HG03280 (cell line): ENCODE measurements at regions not wholly inside any gene's neighbourhood (a gene's known extent, or its start where the extent isn't known, plus 50 kb on each side); places are given as distances from the start of the nearest gene placed in this dataset.
"Not testable (repeated sequence)": the region's sequence is repeated elsewhere in the genome, so short reads cannot be mapped to it uniquely, and the experiment has no call there.

Source experiments
- ATAC-seq: cut with Tn5 transposase; IDR thresholded peaks from one replicate; pipeline ENCODE4 v1.9.1; 2021; ENCODE audit warnings: mild to moderate bottlenecking, moderate library complexity; ENCODE audit not compliant: unreplicated experiment

DNA sequence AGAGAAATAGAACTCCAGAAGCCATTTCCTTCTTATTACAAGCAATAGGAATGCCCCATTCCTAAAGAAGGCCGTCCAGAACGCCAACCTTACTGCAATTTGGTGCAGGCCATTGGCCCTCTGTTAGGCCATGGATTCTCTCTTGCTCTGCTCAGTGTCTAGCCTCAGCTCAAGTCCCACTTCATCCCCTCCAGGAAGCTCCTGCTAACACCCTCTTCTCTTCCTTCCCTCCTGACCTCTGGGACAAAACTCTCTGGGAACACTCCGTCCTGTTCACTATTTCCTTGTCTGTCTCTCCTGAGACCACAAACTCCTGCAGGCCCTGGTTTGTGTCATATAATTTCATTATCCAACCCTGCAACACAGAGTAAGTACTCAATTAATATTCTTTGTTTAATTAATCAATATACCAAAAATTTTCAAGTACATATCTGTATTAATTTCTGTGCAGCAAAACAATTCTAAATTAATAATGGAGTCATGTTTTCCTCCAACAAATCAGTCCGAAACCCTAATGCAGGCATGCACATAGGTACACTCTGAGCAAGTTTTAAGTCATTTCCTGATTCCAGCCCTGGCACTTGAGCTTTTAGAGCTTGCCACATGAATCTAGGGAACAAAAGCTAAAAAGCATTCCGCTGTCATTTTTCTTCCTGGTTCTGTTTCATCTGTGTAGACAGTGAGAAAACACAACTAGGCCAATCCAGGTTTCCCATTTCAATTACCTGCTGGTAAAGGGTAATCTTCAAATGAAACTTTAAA, 245.3 kb downstream of the SETD4 start:
- no peak for ATAC-seq

DNA sequence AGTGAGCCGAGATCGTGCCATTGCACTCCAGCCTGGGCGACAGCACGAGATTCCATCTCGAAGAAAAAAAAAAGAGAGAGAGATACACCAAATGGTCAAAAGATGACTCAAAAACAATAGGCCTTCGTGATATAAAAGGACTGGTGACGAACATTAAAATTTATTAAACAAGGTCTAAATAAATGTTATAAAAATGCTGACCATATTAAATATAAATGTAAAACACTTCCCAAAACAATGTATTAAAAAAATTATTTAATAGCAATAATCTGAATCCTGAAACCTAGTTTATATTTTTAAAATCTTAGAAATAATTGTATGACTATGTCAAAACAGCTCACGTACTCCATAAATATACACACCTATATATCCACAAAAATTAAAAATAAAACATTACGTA, 247.6 kb downstream of the SETD4 start:
- no peak for ATAC-seq

DNA sequence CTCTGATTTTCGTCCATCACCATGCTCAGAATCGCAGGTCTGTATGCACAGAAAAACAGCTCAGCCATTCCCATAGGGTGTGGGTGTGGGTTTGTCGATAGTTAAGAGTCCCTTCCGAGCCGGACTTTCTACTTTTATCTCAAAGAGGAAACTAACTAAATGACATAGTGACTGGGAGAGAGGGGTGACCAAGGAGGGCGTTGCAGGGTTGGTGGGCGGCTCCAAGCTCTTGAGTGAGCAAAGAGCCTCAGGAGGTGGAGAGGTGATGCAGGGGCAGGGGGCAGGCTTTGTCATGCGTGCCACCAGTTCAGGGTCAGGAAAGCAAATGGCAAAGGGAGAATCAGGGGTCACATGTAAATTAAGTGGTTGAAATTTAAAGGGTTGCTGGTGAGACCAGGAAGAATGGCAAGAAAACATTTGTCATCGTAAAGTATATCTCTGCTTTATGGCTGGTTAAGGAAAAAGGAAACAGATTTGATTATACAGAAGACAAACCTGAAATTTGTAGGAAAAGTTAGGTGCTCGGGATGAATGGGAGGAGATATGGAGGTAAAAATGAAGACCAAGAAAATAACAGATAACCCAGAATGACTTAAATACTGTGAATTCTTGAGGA, 249.0 kb downstream of the SETD4 start:
- no peak for ATAC-seq

DNA sequence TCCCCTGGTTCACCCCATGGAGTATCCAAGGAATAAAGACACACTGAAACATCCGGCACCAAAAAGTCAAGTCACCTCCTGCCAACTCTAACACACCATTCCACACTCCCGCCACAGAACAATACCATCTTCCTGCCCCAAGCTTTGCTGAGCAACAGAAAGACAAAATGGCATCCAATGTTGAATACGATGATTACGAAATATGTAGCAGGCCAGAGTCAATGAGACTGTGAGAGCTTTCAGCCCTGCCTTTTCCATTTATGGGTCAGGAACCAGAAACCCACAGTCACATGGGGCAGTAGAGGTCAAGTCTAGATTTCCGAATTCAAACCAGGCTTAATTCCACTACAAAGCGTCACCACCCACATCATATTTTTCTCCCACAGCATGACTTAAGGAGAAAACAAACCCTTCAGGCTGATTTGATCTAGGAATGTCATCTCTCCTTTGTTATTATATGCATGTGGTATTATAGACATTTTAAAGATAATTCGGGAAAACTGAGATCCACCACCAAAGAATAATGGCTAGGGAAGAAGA, 249.8 kb downstream of the SETD4 start:
- ATAC-seq: no peak

DNA sequence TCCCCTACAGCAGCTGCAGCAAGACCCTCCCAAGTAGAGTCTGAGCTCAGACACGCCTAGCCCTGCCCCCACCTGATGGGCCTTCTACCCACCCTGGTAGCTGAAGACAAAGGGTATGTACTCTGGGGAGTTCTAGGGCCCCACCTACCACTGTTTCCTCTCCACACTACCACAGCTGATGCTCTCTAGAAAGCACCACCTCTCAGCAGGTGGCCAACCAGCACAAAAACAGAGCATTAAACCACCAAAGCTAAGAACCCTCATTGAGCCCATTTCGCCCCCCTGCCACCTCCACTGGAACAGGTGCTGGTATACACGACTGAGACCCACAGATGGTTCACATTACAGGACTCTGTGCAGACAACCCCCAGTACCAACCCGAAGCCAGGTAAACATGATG, 258.9 kb downstream of the SETD4 start:
- ATAC-seq: no peak

DNA sequence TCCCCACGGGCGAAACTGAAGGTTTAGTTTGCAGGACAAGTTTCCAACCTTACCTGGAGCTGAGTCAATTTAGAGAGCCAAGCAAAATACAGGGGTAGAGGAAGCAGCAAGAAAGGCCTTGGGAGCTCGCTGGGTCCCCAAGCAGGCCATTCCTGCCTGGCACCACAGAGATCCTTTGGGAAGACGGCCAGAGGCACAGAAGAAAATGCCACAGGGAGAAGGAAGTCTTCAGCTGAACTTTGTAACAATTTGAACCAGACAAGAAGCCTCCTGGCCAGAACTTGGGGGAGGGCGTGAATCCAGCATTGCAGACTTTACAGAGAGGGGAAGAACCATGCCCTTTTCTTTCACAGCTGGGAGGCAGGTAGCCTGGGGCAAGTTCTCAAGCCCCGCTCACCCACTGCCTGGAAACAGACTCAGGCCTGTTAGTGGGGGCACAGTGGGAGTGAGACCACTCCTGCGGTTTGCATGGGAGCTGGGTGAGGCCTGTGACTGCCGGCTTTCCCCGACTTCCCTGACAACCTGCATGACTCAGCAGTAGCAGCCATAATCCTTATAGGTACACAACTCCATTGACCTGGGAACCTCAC, 259.4 kb downstream of the SETD4 start:
- ATAC-seq: not testable (repeated sequence)

DNA sequence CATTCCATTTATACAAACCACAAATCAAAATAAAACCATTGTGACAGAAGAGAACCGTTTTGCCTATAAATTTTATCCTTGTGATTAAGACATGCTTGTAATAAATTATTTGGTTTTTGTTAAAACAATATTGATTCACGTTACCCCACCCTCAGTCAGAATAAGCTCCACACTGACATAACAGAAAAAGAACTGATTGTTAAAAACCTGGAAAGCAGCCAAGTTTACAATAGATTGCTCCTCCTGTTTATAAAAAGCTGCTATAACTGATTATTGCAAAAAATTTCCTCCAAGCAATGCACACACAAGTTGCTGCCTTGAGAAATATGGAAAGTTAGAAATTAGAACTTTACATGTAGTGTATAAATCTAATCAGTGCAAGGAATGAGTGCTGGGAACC, 263.5 kb downstream of the SETD4 start:
- ATAC-seq: no peak

DNA sequence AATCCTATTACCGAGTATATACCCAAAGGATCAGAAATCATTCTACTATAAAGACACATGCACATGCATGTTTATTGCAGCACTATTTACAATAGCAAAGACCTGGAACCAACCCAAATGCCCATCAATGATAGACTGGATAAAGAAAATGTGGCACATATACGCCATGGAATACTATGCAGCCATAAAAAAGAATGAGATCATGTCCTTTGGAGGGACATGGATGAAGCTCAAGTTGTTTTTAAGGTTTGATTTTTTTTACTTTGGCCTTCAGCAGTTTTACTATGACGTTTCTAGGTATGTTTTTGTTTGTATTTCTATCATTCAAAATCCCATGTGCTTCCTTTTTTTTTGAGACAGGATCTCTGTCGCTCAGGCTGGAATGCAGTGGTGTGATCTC, 265.8 kb downstream of the SETD4 start:
- not testable (repeated sequence) for ATAC-seq

DNA sequence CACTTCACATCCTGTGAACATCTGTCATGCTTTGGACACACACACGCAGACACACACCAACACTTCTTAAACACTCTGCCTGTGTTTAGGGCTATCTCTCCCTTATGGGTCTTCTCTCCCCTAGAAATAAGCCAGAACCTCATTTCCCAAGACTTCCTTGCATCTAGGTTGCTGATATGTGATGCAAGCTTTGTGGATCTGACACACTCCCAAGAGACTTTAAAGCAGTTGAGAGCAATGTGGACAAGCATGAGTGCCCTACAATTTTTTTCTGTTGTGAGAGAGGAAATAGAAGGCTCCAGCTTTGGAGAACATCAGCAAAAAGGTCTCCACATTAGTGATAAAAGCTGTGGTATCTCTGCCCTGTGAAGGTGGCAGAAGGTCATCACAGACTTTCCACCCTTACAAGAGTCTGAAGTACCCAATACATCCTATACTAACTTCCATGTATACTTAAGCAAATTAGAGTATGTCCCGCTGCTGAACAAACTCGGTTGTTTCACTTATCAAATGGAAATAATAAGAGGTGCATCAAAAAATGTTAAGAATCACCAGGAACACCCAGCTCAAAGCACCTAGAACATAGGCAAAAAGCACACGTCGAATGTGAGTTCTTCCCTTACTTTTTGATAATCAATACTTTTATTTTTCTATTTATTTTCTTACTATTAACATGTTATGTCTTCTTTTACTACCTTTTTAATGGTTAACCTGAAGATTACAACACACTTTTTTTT, 267.6 kb downstream of the SETD4 start:
- no peak for ATAC-seq

DNA sequence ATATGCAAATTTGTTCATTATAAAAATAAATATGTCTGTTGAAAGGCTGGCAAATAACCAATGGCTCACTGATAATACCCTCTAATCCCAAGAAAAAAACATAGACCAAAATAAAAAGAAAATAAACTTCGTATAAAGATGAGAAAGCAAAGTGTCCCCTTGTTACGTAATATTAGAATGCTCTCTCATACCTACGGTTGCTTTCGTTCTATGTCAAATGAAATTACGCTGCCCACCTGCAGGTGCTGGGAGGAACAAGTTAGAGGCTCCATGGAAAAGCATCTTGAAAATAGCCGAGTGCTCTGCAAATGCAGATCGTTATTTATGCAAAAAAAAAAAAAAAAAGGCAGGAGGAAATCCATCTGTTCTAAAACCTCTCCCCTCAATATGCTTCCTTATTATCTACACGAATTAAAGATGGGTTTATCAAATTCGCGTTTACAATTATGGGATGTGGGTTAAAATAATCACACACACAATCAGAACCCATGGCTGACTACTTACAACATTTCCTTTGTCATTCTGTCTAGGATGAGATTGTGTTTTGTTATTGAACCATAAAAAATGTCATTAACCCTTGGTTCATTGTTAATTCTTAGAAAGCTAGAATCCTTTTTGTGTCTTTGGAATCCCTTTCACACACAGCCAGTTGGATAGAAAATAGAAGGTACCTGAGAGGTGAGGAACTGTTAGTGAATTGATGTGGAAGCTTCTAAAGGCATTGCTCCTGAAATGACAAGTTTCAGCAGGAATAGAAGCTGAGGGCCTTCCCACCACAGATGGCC, 268.6 kb downstream of the SETD4 start:
- no peak for ATAC-seq

DNA sequence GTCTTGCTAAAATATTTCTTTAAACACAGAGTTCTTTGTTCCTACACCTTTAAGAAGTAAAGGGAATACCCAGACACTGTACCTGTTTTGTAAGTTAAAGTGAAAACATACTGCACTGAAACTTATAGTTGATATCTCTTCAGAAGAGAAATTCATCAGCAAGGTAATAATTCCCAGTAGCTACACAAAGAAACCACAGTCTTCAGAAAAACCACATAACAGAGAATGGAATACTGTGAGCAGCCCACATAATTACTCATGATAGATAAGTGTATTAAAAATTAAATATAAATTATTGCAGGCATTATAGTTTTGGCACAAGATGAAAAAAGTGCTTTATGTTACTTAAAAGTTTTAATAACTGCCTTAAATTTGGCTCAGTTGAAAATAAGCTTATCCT, 276.6 kb downstream of the SETD4 start:
- ATAC-seq: no peak

DNA sequence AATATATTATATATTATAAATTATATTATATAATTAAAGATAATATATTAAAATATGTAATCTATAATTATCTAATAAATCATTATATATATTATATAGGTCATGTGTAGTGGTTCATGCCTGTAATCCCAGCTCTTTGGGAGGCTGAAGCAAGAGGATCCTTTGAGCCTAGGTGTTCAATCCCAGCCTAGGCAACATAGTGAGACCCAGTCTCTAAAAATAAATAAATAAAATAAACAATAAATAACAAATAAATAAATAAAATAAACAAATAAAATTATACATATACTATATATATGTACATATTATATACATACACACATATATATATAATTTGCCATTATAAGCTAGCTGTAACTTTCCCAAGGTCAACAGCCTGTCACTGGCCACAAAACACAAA, 277.7 kb downstream of the SETD4 start:
- ATAC-seq: no peak

DNA sequence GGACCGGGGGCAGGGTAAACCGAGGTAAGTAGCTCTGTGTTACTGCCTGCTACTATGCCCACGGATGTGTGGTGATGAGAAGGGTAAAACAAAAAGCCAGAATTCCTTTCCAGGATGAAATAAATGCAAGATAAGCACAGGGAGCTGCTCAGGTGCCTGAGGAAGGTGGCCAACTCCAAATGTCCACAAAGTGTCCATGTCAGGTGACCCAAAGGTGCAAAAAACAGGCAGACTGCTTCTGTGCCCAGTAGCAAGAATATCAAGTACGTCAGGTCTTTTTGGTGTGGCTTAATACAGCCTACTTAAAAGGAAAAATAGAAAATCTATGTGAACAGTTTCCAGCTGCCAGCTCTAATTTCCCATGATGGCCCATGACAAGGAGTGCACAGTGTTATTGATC, 279.3 kb downstream of the SETD4 start:
- ATAC-seq: no peak

DNA sequence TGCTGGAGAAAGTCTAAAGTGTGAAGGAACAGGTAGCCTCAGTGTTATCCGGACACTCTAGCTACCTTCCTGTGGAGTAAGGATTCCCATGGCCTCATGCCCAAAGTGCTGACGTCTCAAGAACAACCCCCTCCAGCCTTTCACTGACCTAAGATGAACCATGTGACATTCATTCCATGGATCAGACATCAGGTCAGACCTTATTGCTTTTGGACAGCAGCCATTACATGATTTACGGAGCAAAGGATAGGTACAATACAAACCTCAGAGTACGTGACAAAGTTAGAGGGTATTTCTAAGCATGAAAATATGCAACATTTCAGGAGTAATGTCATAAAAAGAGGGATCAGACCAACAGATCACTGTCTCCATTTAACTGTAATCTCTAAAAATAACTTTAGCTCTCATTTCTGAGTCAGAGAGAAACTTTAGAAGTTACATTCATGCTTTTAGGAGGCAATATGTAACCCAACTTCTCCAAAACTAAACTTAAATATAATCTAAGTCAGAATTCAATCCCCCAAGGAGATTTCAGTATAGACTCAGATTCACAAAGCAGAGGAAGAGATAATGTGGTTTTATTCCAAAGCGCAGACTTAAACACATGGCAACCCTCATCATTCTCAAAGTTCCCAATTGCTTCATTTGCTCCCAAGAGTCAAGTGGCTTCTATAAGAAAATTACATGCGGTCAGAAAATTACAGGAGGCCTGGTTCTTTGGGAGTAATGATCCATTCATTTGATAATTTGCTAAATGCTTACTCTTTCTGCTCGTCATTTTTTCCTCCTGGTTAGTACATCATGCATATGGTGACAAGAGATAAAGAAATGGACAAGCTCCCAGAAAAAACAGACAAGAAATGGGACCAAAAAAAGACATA, 280.4 kb downstream of the SETD4 start:
- no peak for ATAC-seq

DNA sequence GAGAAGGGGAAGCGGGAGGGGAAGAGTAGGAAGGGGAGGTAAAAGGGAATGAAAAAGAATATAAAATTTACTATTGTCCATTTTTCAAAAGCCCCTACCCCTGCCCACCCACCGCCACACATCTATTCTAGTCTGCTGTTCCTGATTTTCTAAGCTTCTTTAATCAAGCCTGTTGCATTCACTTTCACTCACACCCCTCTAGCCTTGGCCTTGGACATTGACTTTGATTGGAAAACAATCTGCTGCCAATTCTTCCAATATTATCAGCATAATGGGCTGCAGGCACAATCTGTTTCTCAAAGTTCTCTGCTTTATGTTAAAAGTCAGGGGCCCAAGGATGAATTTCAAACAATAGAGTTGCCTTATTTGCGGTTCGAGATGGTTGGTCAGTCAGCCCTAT, 281.2 kb downstream of the SETD4 start:
- no peak for ATAC-seq

DNA sequence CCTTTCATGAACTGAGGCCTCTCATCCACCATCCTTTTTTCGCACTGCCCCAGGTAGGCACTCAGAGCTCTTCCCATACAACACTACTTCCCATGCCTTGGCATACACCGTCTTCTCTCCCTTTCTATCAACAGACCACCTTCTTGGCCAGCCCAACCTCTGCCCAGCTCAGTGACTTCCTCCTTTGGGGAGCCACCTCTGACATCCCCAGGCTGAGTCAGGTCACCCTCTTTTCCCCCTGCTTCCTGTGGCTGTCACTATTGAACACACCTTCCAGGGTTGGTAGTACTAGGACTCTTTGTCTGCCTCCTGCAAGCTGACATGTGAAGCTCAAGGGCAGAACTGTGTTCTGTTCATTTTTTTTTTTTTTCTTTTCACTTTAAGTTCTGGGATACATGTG, 283.2 kb downstream of the SETD4 start:
- no peak for ATAC-seq

DNA sequence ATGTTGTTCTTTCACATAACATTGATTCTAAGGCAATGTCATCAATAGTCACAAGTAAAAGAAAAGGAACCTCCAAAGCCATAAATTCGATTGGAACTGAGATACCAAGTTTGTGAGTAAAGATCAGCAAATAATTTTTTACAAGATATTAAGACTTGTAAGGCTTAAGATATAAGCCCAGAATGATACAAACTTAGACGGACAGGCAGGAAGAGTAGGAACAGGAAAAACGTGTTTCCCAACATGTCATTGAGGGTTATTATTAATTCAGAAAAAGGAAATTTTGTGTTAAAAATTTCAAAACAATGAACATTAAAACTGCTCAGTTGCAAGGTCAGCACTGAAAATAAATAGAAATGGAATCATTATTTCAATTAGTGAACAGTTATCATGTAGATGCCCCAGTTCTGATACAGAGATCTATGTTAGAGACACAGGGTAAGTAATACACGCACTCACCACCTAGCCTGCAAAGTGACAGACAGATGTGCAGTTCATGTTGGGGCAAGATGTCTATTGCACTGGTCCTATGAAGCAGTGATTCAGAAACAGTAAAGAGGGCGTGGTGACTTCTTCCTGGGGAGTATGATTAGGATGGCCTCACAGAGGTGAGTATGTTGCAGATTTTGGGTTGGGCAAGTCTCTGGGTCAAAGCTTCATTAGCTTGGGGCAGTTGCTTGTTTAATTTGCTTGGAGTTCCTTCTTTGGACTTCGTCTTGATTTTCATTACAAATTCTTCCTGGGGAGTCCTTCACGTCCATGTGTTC, 284.4 kb downstream of the SETD4 start:
- no peak for ATAC-seq

DNA sequence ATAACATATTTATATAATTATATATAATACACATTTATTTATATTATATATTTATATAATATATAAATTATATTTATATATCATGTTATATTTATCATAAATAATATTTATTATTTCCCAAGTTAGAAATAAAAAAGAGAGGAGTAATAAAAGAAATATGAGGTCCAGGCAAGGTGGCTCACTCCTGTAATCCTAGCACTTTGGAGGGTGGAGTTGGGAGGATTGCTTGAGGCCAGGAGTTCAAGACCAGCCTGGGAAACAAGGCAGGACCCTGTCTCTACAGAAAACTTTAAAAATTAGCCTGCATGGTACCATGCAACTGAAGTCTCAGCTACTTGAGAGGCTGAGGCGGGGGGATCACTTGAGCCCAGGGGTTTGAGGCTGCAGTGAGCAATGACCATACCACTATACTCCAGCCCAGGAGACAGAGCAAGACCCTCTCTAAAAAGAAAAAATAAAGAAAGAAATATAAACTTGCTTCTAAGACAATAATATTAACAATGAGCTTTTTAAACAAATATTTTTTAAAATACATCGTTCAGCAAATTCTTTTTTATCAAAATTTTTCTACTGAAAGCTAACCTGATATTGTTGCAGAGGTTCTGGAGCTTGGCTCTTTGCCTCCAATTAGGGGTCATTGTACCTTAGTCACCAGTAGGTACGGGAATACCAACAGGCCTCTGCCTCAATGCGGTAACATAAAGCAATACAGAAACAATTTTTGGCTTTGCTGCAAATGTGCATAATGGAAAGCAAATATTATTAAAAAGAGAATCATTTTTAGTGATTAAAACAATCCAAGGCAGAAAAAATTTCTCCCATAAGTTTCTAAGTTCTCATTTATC, 290.0 kb downstream of the SETD4 start:
- no peak for ATAC-seq
